Keratinocyte (primary cell): ENCODE measurements at regions not wholly inside any gene's neighbourhood (a gene's known extent, or its start where the extent isn't known, plus 50 kb on each side); places are given as distances from the start of the nearest gene placed in this dataset.

Experiments
- DNase-seq: peaks from one replicate; pipeline ENCODE4 v3.0.0-alpha.2; 2011; ENCODE audit warnings: low read depth, missing footprints, low spot score
- FAIRE-seq: peaks from 2 replicates; lab custom pipeline; 2011; peaks lifted over from hg19 to GRCh38; lab: Jason Lieb, UNC
- H2AFZ ChIP-seq: 2 replicates; pipeline ENCODE4 v1.6.0; 2012; ENCODE audit warnings: low read length, control low read depth, inconsistent platforms; ENCODE audit not compliant: control insufficient read depth
- H3K27ac ChIP-seq: 2 replicates; pipeline ENCODE4 v1.5.1; 2011; ENCODE audit warnings: low read length; ENCODE audit not compliant: control insufficient read depth, insufficient read depth
- H3K27me3 ChIP-seq: 3 replicates; pipeline ENCODE4 v1.6.0; 2011; ENCODE audit warnings: low read length; ENCODE audit not compliant: control insufficient read depth, insufficient read depth; ENCODE audit errors: extremely low read depth
- H3K36me3 ChIP-seq, 2 experiments: 2 replicates in 1 of 2; 3 replicates in 1 of 2; pipeline ENCODE4 v1.5.1; 2011; ENCODE audit warnings: low read length in 2 of 2, mild to moderate bottlenecking in 1 of 2; ENCODE audit not compliant: control insufficient read depth in 2 of 2, insufficient read depth in 2 of 2; ENCODE audit errors: extremely low read depth in 1 of 2
- H3K4me1 ChIP-seq: 3 replicates; pipeline ENCODE4 v1.5.1; 2011; ENCODE audit warnings: low read length; ENCODE audit not compliant: control insufficient read depth, insufficient read depth; ENCODE audit errors: extremely low read depth
- H3K4me2 ChIP-seq: 3 replicates; pipeline ENCODE4 v1.6.0; 2011; ENCODE audit warnings: low read depth, low read length; ENCODE audit not compliant: control insufficient read depth, insufficient read depth; ENCODE audit errors: extremely low read depth
- H3K4me3 ChIP-seq, 3 experiments: fragments of 200-600 bp in 1 of 3; sonication (generic) in 1 of 3; 2 replicates in 2 of 3; 3 replicates in 1 of 3; pipeline ENCODE4 v1.5.1; 2011 to 2016; ENCODE audit warnings: low read length in 3 of 3, mild to moderate bottlenecking in 3 of 3, control low read depth in 2 of 3, inconsistent platforms in 1 of 3, low read depth in 1 of 3, mixed read lengths in 1 of 3, mixed run types in 1 of 3, moderate library complexity in 1 of 3; ENCODE audit not compliant: control insufficient read depth in 2 of 3, insufficient read depth in 2 of 3; ENCODE audit errors: extremely low read depth in 1 of 3
- H3K79me2 ChIP-seq: 2 replicates; pipeline ENCODE4 v1.6.0; 2012; ENCODE audit warnings: low read length; ENCODE audit not compliant: control insufficient read depth, insufficient read depth
- H3K9ac ChIP-seq: 3 replicates; pipeline ENCODE4 v1.6.0; 2011; ENCODE audit warnings: low read length; ENCODE audit not compliant: control insufficient read depth, insufficient read depth; ENCODE audit errors: extremely low read depth
- H3K9me1 ChIP-seq: 3 replicates; pipeline ENCODE4 v1.6.0; 2011; ENCODE audit warnings: low read length; ENCODE audit not compliant: control insufficient read depth, insufficient read depth; ENCODE audit errors: extremely low read depth
- H3K9me3 ChIP-seq: 2 replicates; pipeline ENCODE4 v1.5.1; 2012; ENCODE audit warnings: low read depth, low read length; ENCODE audit not compliant: control insufficient read depth
- H4K20me1 ChIP-seq: 3 replicates; pipeline ENCODE4 v1.6.0; 2011; ENCODE audit warnings: low read length; ENCODE audit not compliant: control insufficient read depth, insufficient read depth; ENCODE audit errors: extremely low read depth
- EZH2 ChIP-seq: IDR thresholded peaks from one replicate; pipeline ENCODE4 v1.6.1; 2012; ENCODE audit warnings: inconsistent platforms, mild to moderate bottlenecking, low read length, moderate library complexity
- dilution Hi-C: fragments of 300-500 bp; cut with MboI; formaldehyde crosslinking; loops from one replicate; pipeline ENCODE4 v1.7.0; 2020; ENCODE audit warnings: low sequenced_read_pairs; ENCODE audit not compliant: extremely low pct_ligation_motif_present
- TF ChIP-seq, protein P1 (sequence below), 3 experiments: IDR thresholded peaks in 1 of 3; conservative IDR thresholded peaks in 1 of 3; optimal IDR thresholded peaks in 1 of 3; 2 replicates in 2 of 3; 3 replicates in 1 of 3; pipeline versions ENCODE3 to v1.5.1; 2011; ENCODE audit warnings: low read length in 3 of 3, mild to moderate bottlenecking in 3 of 3, moderate library complexity in 2 of 3, control low read depth in 1 of 3, inconsistent platforms in 1 of 3; ENCODE audit not compliant: insufficient read depth in 2 of 3; ENCODE audit errors: extremely low read depth in 1 of 3

DNA sequence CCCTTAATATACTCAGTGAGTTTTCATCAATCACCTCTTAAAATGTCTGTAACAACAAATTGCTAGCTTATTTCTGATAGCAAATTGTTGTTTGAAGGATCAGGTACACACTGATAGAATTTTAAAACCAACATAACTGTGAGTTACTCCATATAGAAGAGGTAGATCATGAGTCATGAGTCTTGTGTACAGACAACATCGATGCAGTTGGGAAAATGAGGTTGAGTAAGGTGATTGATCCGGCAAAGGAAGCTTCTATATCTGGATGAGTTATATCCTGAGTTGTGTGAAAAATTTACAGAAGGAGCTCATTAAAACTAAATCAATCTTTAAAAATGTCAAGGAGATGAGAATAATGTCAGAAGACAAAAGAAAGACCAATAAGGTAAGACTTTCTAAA is 604.6 kb upstream of the RGMB start:
- H3K4me2 ChIP-seq, result no peak overlapping the region
- no peak overlapping the region for H3K4me3 ChIP-seq
- H3K27ac ChIP-seq, result no peak overlapping the region
- DNase-seq, result no peak
- H3K9ac ChIP-seq, result no peak overlapping the region
- no peaks in the 10 kb centered on the region for H3K27me3 ChIP-seq
- no peaks in the 10 kb centered on the region for H3K36me3 ChIP-seq
- H3K79me2 ChIP-seq, result no peaks in the 10 kb centered on the region
- no peaks in the 10 kb centered on the region for H3K9me1 ChIP-seq
- no peak overlapping the region for H2AFZ ChIP-seq
- H3K9me3 ChIP-seq, result no peaks in the 10 kb centered on the region
- H3K4me1 ChIP-seq, result peaks cover 4% of the 10 kb centered on the region
- dilution Hi-C loops, result no loop called here
- no peaks in the 10 kb centered on the region for H4K20me1 ChIP-seq
- no peak for TF ChIP-seq EZH2
- TF ChIP-seq, protein P1, sequence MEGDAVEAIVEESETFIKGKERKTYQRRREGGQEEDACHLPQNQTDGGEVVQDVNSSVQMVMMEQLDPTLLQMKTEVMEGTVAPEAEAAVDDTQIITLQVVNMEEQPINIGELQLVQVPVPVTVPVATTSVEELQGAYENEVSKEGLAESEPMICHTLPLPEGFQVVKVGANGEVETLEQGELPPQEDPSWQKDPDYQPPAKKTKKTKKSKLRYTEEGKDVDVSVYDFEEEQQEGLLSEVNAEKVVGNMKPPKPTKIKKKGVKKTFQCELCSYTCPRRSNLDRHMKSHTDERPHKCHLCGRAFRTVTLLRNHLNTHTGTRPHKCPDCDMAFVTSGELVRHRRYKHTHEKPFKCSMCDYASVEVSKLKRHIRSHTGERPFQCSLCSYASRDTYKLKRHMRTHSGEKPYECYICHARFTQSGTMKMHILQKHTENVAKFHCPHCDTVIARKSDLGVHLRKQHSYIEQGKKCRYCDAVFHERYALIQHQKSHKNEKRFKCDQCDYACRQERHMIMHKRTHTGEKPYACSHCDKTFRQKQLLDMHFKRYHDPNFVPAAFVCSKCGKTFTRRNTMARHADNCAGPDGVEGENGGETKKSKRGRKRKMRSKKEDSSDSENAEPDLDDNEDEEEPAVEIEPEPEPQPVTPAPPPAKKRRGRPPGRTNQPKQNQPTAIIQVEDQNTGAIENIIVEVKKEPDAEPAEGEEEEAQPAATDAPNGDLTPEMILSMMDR (optimal IDR thresholded peaks at IDR 0.05 in 1 of 3, IDR thresholded peaks at IDR 0.05 in 1 of 3, conservative IDR thresholded peaks at IDR 0.05 in 1 of 3; ENCODE audit: extremely low read depth in 1 of 3, insufficient read depth in 2 of 3, low read length in 3 of 3), result no peak
- no peak for FAIRE-seq

DNA sequence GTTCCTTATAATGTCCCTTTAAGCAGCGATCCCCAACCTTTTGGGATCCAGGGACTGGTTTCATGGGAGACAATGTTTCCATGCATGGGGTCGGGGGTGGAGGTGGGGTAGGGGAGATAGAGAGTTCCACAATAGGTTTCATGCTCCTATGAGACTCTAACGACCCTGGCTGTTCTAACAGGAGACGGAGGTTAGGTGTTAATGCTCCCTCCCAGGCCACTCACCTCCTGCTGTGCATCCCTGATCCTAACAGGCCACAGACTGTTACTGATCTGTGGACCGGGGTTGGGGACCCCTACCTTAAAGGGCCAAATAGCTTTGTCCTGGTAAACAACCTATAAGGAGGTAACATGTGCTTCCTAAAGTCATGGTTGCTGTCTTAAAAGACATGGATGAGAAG is 602.5 kb upstream of the RGMB start:
- Histone ChIP-seq H3K79me2 (no peaks in the 10 kb centered on the region), H3K9me1 (no peaks in the 10 kb centered on the region), H4K20me1 (no peaks in the 10 kb centered on the region), H3K4me2 (no peak overlapping the region), H3K4me1 (peaks cover 4% of the 10 kb centered on the region), H3K27me3 (no peaks in the 10 kb centered on the region), H3K9me3 (no peaks in the 10 kb centered on the region), H3K9ac (no peak overlapping the region), H3K4me3 (no peak overlapping the region), H3K36me3 (no peaks in the 10 kb centered on the region), H2AFZ (no peak overlapping the region), H3K27ac (no peak overlapping the region)
- dilution Hi-C loops, result no loop called here
- no peak for TF ChIP-seq EZH2
- TF ChIP-seq, protein P1 (optimal IDR thresholded peaks at IDR 0.05 in 1 of 3, IDR thresholded peaks at IDR 0.05 in 1 of 3, conservative IDR thresholded peaks at IDR 0.05 in 1 of 3; ENCODE audit: extremely low read depth in 1 of 3, insufficient read depth in 2 of 3, low read length in 3 of 3), result no peak
- FAIRE-seq, result no peak
- no peak for DNase-seq
